CD4-positive, CD25-positive, alpha-beta regulatory T cell (primary cell): ENCODE measurements at regions not wholly inside any gene's neighbourhood (a gene's known extent, or its start where the extent isn't known, plus 50 kb on each side); places are given as distances from the start of the nearest gene placed in this dataset.

Source experiments
- ATAC-seq, 2 donors: fragments of 150-1000 bp; cut with Tn5 transposase; one replicate each; pipeline ENCODE4 v1.10.0; 2021; ENCODE audit warnings: low read depth in 2 of 2, moderate number of reproducible peaks in 2 of 2, moderate library complexity in 1 of 2
- DNase-seq, 3 donors: peaks; one replicate each; pipeline versions ENCODE4 v3.0.0 to v3.0.0-alpha.2; 2012 to 2022; ENCODE audit warnings: mixed read lengths in 1 of 3
- H3K27ac ChIP-seq: one replicate; pipeline ENCODE4 v1.7.0; 2013; ENCODE audit warnings: mild to moderate bottlenecking, low read length; ENCODE audit not compliant: insufficient read depth, poor library complexity, severe bottlenecking
- H3K27me3 ChIP-seq: one replicate; pipeline ENCODE4 v1.7.0; 2013; ENCODE audit warnings: low read length; ENCODE audit not compliant: control insufficient read depth, insufficient read depth
- H3K36me3 ChIP-seq: one replicate; pipeline ENCODE4 v1.7.0; 2013; ENCODE audit warnings: mild to moderate bottlenecking, low read length, moderate library complexity; ENCODE audit not compliant: control insufficient read depth, insufficient read depth
- H3K4me1 ChIP-seq: 2 replicates; pipeline ENCODE4 v1.7.0; 2013; ENCODE audit warnings: mild to moderate bottlenecking, low read length; ENCODE audit not compliant: insufficient read depth, control insufficient read depth, poor library complexity, severe bottlenecking
- H3K4me3 ChIP-seq: one replicate; pipeline ENCODE4 v1.7.0; 2013; ENCODE audit warnings: low read depth, mild to moderate bottlenecking, low read length, moderate library complexity
- H3K9me3 ChIP-seq, 2 experiments: 1 replicate in 1 of 2; 2 replicates in 1 of 2; pipeline ENCODE4 v1.7.0; 2013; ENCODE audit warnings: low read length in 2 of 2, mild to moderate bottlenecking in 1 of 2, moderate library complexity in 1 of 2; ENCODE audit not compliant: control insufficient read depth in 2 of 2
- H3K27ac Mint-ChIP-seq, 3 donors: one replicate each; pipeline ENCODE4 v1.8.0; 2020 to 2022; ENCODE audit warnings: mild to moderate bottlenecking in 3 of 3, mixed read lengths in 3 of 3, moderate library complexity in 2 of 3
- H3K27me3 Mint-ChIP-seq: one replicate; pipeline ENCODE4 v1.8.0; 2022; ENCODE audit warnings: mild to moderate bottlenecking, mixed read lengths
- H3K36me3 Mint-ChIP-seq: one replicate; pipeline ENCODE4 v1.8.0; 2020; ENCODE audit warnings: mixed read lengths
- H3K4me1 Mint-ChIP-seq, 4 donors: one replicate each; pipeline ENCODE4 v1.8.0; 2020 to 2022; ENCODE audit warnings: mixed read lengths in 4 of 4, mild to moderate bottlenecking in 1 of 4
- H3K4me3 Mint-ChIP-seq, 4 donors: one replicate each; pipeline ENCODE4 v1.8.0; 2020 to 2022; ENCODE audit warnings: mild to moderate bottlenecking in 4 of 4, mixed read lengths in 4 of 4, moderate library complexity in 3 of 4
- H3K9me3 Mint-ChIP-seq, 7 donors: one replicate each; pipeline ENCODE4 v1.8.0; 2020 to 2022; ENCODE audit warnings: mixed read lengths in 7 of 7, mild to moderate bottlenecking in 3 of 7, moderate library complexity in 2 of 7

GRCh38 chr20:18983796-18984195 lies 170.2 kb downstream of the SCP2D1 start:
- Histone ChIP-seq H3K27ac (no peak overlapping the region), H3K36me3 (no peaks in the 10 kb centered on the region), H3K27me3 (no peaks in the 10 kb centered on the region), H3K4me3 (no peak overlapping the region), H3K9me3 (no peaks in the 10 kb centered on the region), H3K4me1 (no peaks in the 10 kb centered on the region)
- Mint-ChIP-seq H3K4me1 (no peaks in the 10 kb centered on the region), H3K27ac (no peak overlapping the region), H3K36me3 (no peaks in the 10 kb centered on the region), H3K27me3 (no peaks in the 10 kb centered on the region), H3K9me3 (peaks cover 0 to 2% (median 0%) of the 10 kb centered on the region in 7 donors), H3K4me3 (no peak overlapping the region)
- no peak for DNase-seq
- no peak for ATAC-seq

GRCh38 chr20:18984238-18985200 lies 170.9 kb downstream of the SCP2D1 start:
- Mint-ChIP-seq H3K27me3 (no peaks in the 10 kb centered on the region), H3K4me3 (no peak overlapping the region), H3K9me3 (peaks cover 0 to 2% (median 0%) of the 10 kb centered on the region in 7 donors), H3K27ac (no peak overlapping the region), H3K4me1 (no peaks in the 10 kb centered on the region), H3K36me3 (no peaks in the 10 kb centered on the region)
- Histone ChIP-seq H3K36me3 (no peaks in the 10 kb centered on the region), H3K9me3 (no peaks in the 10 kb centered on the region), H3K4me3 (no peak overlapping the region), H3K4me1 (no peaks in the 10 kb centered on the region), H3K27me3 (no peaks in the 10 kb centered on the region), H3K27ac (no peak overlapping the region)
- DNase-seq (no peak), ATAC-seq (no peak)

GRCh38 chr20:18985551-18985950 lies 172.0 kb downstream of the SCP2D1 start:
- Mint-ChIP-seq H3K27me3 (no peaks in the 10 kb centered on the region), H3K36me3 (no peaks in the 10 kb centered on the region), H3K4me1 (no peaks in the 10 kb centered on the region), H3K27ac (no peak overlapping the region), H3K4me3 (no peak overlapping the region), H3K9me3 (peaks cover 0 to 2% (median 0%) of the 10 kb centered on the region in 7 donors)
- H3K4me1 ChIP-seq, result no peaks in the 10 kb centered on the region
- ATAC-seq, result no peak
- no peak overlapping the region for H3K27ac ChIP-seq
- H3K9me3 ChIP-seq, result no peaks in the 10 kb centered on the region
- H3K36me3 ChIP-seq, result no peaks in the 10 kb centered on the region
- no peaks in the 10 kb centered on the region for H3K27me3 ChIP-seq
- no peak for DNase-seq
- no peak overlapping the region for H3K4me3 ChIP-seq

- H3K27me3 Mint-ChIP-seq, result no peaks in the 10 kb centered on the region
- no peak overlapping the region for H3K27ac Mint-ChIP-seq
- ATAC-seq (no peak), DNase-seq (no peak)
- H3K36me3 Mint-ChIP-seq, result no peaks in the 10 kb centered on the region
- H3K36me3 ChIP-seq, result no peaks in the 10 kb centered on the region
- H3K27ac ChIP-seq, result no peak overlapping the region
- H3K27me3 ChIP-seq, result no peaks in the 10 kb centered on the region
- H3K4me3 ChIP-seq, result no peak overlapping the region
- no peaks in the 10 kb centered on the region for H3K4me1 ChIP-seq
- no peak overlapping the region for H3K4me3 Mint-ChIP-seq
- H3K9me3 ChIP-seq, result no peaks in the 10 kb centered on the region
- no peaks in the 10 kb centered on the region for H3K4me1 Mint-ChIP-seq
- H3K9me3 Mint-ChIP-seq, result peaks cover 0 to 2% (median 0%) of the 10 kb centered on the region in 7 donors
These were observed 172.7 kb downstream of the SCP2D1 start for GRCh38 chr20:18986146-18986830.

- no peaks in the 10 kb centered on the region for H3K27me3 Mint-ChIP-seq
- H3K9me3 Mint-ChIP-seq, result peaks cover 0 to 2% (median 0%) of the 10 kb centered on the region in 7 donors
- H3K4me1 Mint-ChIP-seq, result no peaks in the 10 kb centered on the region
- no peak overlapping the region for H3K27ac Mint-ChIP-seq
- H3K36me3 ChIP-seq, result no peaks in the 10 kb centered on the region
- DNase-seq (no peak), ATAC-seq (no peak)
- H3K4me1 ChIP-seq, result no peaks in the 10 kb centered on the region
- no peak overlapping the region for H3K4me3 ChIP-seq
- H3K27me3 ChIP-seq, result no peaks in the 10 kb centered on the region
- H3K4me3 Mint-ChIP-seq, result no peak overlapping the region
- H3K9me3 ChIP-seq, result no peaks in the 10 kb centered on the region
- no peak overlapping the region for H3K27ac ChIP-seq
- no peaks in the 10 kb centered on the region for H3K36me3 Mint-ChIP-seq
These were observed 173.5 kb downstream of the SCP2D1 start for GRCh38 chr20:18986895-18987580.

GRCh38 chr20:18987781-18988360 lies 174.3 kb downstream of the SCP2D1 start:
- H3K36me3 Mint-ChIP-seq, result no peaks in the 10 kb centered on the region
- H3K4me1 ChIP-seq, result no peaks in the 10 kb centered on the region
- no peaks in the 10 kb centered on the region for H3K9me3 ChIP-seq
- no peaks in the 10 kb centered on the region for H3K27me3 ChIP-seq
- no peak for ATAC-seq
- H3K27ac ChIP-seq, result no peak overlapping the region
- no peak for DNase-seq
- peaks cover 0 to 4% (median 0%) of the 10 kb centered on the region in 7 donors for H3K9me3 Mint-ChIP-seq
- no peak overlapping the region for H3K4me3 Mint-ChIP-seq
- no peak overlapping the region for H3K4me3 ChIP-seq
- H3K4me1 Mint-ChIP-seq, result no peaks in the 10 kb centered on the region
- no peak overlapping the region for H3K27ac Mint-ChIP-seq
- no peaks in the 10 kb centered on the region for H3K36me3 ChIP-seq
- H3K27me3 Mint-ChIP-seq, result no peaks in the 10 kb centered on the region

- H3K4me1 ChIP-seq, result no peaks in the 10 kb centered on the region
- H3K4me3 ChIP-seq, result no peak overlapping the region
- H3K9me3 Mint-ChIP-seq, result peaks cover 0 to 4% (median 3%) of the 10 kb centered on the region in 7 donors
- H3K4me3 Mint-ChIP-seq, result no peak overlapping the region
- ATAC-seq (no peak), DNase-seq (no peak)
- H3K27me3 ChIP-seq, result no peaks in the 10 kb centered on the region
- no peak overlapping the region for H3K27ac Mint-ChIP-seq
- no peaks in the 10 kb centered on the region for H3K4me1 Mint-ChIP-seq
- no peaks in the 10 kb centered on the region for H3K36me3 ChIP-seq
- no peak overlapping the region for H3K27ac ChIP-seq
- H3K27me3 Mint-ChIP-seq, result no peaks in the 10 kb centered on the region
- H3K9me3 ChIP-seq, result no peaks in the 10 kb centered on the region
- H3K36me3 Mint-ChIP-seq, result no peaks in the 10 kb centered on the region
These were observed 175.1 kb downstream of the SCP2D1 start for GRCh38 chr20:18988701-18989100.
